ENCODE measurements at regions not wholly inside any gene's neighbourhood (a gene's known extent, or its start where the extent isn't known, plus 50 kb on each side); places are given as distances from the start of the nearest gene placed in this dataset.
A peak's percentile ranks its signal among the peaks of the same experiment; 100 is the strongest.

DNA sequence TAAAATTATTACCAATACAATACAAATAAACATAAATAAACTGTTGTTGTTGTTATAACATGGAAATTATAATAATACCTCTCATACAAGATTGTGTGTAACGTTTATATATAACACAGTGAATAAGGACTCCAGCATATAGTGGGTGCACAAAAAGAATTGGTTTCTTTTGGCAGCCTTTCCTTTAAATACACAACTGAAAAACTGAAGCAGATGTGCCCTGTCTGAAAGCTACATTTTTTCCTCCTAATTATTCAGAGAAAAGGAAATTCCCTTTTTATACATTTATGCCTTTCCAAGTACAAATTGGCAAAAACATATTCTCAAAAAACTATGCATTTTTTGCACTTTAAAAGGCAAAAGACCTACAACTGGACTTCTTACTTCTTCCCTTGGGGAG lies 928.9 kb upstream of the NR2F2 start:
- Histone ChIP-seq H3K4me3 (ENCODE audit: extremely low read depth, insufficient read depth, low read length, poor library complexity, severe bottlenecking) (no peak overlapping the region), H3K27ac (ENCODE audit: low read depth, low read length, severe bottlenecking) (no peak overlapping the region), H3K4me1 (ENCODE audit: control insufficient read depth, insufficient read depth, low read length, poor library complexity, severe bottlenecking) (no peaks in the 10 kb centered on the region), H3K9me3 (ENCODE audit: control insufficient read depth, low read length) (peaks cover 5% of the 10 kb centered on the region), H3K36me3 (ENCODE audit: control insufficient read depth, insufficient read depth, low read length) (no peaks in the 10 kb centered on the region)
- WGBS, 2 experiments (ENCODE audit: insufficient coverage in 2 of 2): no CpG with 5 or more reads among the region's 1 CpG

DNA sequence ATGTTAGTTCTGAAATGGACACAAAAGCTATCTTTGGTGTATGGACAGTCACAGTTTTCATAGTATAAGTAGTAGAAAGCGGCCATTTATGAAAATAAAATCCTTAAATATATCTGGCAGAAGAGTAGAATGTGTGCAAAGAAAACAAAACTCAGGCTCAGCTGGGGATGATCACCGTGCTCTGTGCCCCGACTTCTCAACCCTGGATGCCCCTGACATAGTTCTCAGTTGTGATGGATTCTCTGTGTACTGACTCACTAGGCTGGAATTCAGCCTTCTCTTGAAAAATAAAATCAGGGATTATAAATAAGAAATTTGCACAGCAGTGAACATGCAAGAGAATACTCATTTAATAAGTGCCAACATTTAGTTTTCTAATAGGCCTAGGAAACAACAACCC lies 925.1 kb upstream of the NR2F2 start:
- Histone ChIP-seq H3K27ac (ENCODE audit: low read depth, low read length, severe bottlenecking) (no peak overlapping the region), H3K4me3 (ENCODE audit: extremely low read depth, insufficient read depth, low read length, poor library complexity, severe bottlenecking) (no peak overlapping the region), H3K4me1 (ENCODE audit: control insufficient read depth, insufficient read depth, low read length, poor library complexity, severe bottlenecking) (no peaks in the 10 kb centered on the region), H3K36me3 (ENCODE audit: control insufficient read depth, insufficient read depth, low read length) (no peaks in the 10 kb centered on the region), H3K9me3 (ENCODE audit: control insufficient read depth, low read length) (no peaks in the 10 kb centered on the region)
- 84 to 91% methylated on average over 2 to 3 of the region's 3 CpGs for WGBS, 2 experiments (ENCODE audit: insufficient coverage in 2 of 2)

DNA sequence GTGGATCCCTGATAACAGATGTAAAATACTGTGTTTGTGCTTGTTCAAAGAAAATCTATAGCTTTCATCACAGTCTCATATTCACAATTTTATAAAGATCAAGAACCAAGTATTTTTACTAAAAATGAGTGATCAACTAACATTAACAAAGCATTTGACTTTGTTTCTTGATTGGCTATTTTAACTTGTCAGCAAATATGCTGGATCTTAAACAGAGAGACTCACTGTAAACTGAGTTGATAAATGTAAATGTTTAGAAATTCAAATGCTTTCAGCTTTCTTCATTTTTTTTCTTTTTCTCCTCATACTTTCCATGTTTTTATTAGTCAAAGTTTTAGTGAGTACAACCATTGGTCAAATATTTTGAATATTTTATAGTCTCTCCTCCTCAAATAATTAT lies 923.0 kb upstream of the NR2F2 start:
- Histone ChIP-seq H3K4me1 (ENCODE audit: control insufficient read depth, insufficient read depth, low read length, poor library complexity, severe bottlenecking) (no peaks in the 10 kb centered on the region), H3K4me3 (ENCODE audit: extremely low read depth, insufficient read depth, low read length, poor library complexity, severe bottlenecking) (no peak overlapping the region), H3K27ac (ENCODE audit: low read depth, low read length, severe bottlenecking) (no peak overlapping the region), H3K36me3 (ENCODE audit: control insufficient read depth, insufficient read depth, low read length) (no peaks in the 10 kb centered on the region), H3K9me3 (ENCODE audit: control insufficient read depth, low read length) (no peaks in the 10 kb centered on the region)

DNA sequence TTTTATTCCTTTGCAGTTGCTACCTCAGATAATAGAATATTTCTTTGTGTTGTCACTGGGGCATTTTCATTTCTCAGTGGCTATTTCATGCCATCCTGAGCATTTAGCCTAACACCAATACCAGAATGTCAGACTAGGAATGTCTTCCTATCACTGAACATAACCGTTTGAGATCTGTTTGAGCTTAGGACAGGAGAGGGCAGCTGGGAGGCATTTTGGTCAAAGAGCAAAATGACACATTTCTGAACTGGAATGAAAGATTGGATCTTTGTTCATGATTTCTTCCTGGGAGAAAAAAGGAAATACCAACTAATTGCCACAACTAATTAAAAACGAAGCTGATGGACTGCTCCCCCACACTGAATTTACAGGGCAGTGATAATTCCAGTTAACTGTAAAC lies 921.3 kb upstream of the NR2F2 start:
- no peaks in the 10 kb centered on the region for H3K4me1 ChIP-seq (ENCODE audit: control insufficient read depth, insufficient read depth, low read length, poor library complexity, severe bottlenecking)
- peak overlapping the region; percentile 1 for H3K27ac ChIP-seq (ENCODE audit: low read depth, low read length, severe bottlenecking)
- no peaks in the 10 kb centered on the region for H3K9me3 ChIP-seq (ENCODE audit: control insufficient read depth, low read length)
- H3K36me3 ChIP-seq (ENCODE audit: control insufficient read depth, insufficient read depth, low read length): no peaks in the 10 kb centered on the region
- 80% methylated on average over 1 of the region's 2 CpGs; no CpG with 5 or more reads in 1 of the 2 experiments for WGBS, 2 experiments (ENCODE audit: insufficient coverage in 2 of 2)
- H3K4me3 ChIP-seq (ENCODE audit: extremely low read depth, insufficient read depth, low read length, poor library complexity, severe bottlenecking): no peak overlapping the region

DNA sequence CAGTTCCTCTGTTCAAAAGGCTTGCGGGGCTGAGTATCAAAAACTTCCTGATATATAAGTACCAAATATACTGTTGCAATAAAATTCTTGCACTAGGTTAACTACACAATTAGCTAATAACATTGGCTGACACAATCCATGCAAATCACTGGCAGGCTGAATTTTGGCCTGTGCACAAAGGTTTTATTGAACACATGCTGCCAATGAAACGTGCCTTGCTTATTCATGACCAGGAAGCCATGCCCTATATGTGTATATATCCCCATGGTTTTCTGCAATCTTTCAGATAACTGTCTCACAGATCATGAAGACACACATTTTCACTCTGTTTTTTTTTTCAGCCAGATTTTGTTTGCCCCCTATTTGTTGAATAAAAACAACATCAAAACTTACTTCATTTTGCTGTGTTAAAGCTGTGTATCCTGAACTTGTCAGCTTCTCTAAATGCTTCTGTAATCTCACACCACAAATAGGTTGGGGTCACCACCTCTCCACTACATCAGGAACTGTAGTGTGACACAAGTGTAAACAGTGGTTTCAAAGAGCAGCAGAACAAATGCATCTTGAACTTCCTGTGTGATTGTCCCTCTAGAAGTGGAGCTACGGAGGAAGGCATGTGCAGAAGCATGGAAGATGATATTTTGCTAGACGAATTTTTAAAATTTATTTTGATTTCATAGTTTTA lies 920.7 kb upstream of the NR2F2 start:
- Histone ChIP-seq H3K9me3 (ENCODE audit: control insufficient read depth, low read length) (no peaks in the 10 kb centered on the region), H3K4me1 (ENCODE audit: control insufficient read depth, insufficient read depth, low read length, poor library complexity, severe bottlenecking) (no peaks in the 10 kb centered on the region), H3K4me3 (ENCODE audit: extremely low read depth, insufficient read depth, low read length, poor library complexity, severe bottlenecking) (no peak overlapping the region), H3K36me3 (ENCODE audit: control insufficient read depth, insufficient read depth, low read length) (no peaks in the 10 kb centered on the region), H3K27ac (ENCODE audit: low read depth, low read length, severe bottlenecking) (peak overlapping the region; percentile 1)
- WGBS, 2 experiments (ENCODE audit: insufficient coverage in 2 of 2): 78 to 93% methylated on average over 1 to 2 of the region's 4 CpGs

DNA sequence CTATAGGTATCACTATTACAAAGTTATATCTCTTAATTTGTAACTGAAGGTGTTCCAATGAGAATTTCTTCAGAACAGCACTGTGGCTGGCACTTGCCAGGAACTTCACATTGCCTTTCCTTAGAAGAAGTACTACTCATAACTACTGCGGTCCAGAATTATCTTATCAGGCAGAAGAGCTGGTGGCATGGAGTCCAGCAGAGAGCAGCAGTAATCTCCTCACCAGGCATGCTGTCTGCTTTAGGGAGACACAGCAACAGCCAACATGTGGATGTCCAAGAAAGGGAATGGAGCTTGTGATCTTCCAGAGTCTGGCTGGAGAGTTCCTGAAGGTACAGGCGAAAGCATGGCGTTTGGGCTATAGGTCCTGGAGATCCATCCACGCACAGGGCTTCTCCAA lies 919.7 kb upstream of the NR2F2 start:
- Histone ChIP-seq H3K27ac (ENCODE audit: low read depth, low read length, severe bottlenecking) (no peak overlapping the region), H3K36me3 (ENCODE audit: control insufficient read depth, insufficient read depth, low read length) (no peaks in the 10 kb centered on the region), H3K4me3 (ENCODE audit: extremely low read depth, insufficient read depth, low read length, poor library complexity, severe bottlenecking) (no peak overlapping the region), H3K4me1 (ENCODE audit: control insufficient read depth, insufficient read depth, low read length, poor library complexity, severe bottlenecking) (no peaks in the 10 kb centered on the region), H3K9me3 (ENCODE audit: control insufficient read depth, low read length) (no peaks in the 10 kb centered on the region)
- WGBS, 2 experiments (ENCODE audit: insufficient coverage in 2 of 2): 90 to 100% methylated on average over 3 of the region's 4 CpGs

- Histone ChIP-seq H3K4me3 (ENCODE audit: extremely low read depth, insufficient read depth, low read length, poor library complexity, severe bottlenecking) (no peak overlapping the region), H3K4me1 (ENCODE audit: control insufficient read depth, insufficient read depth, low read length, poor library complexity, severe bottlenecking) (no peaks in the 10 kb centered on the region), H3K27ac (ENCODE audit: low read depth, low read length, severe bottlenecking) (no peak overlapping the region), H3K9me3 (ENCODE audit: control insufficient read depth, low read length) (peaks cover 13% of the 10 kb centered on the region), H3K36me3 (ENCODE audit: control insufficient read depth, insufficient read depth, low read length) (no peaks in the 10 kb centered on the region)
- 95 to 100% methylated on average over 2 to 3 of the region's 3 CpGs for WGBS, 2 experiments (ENCODE audit: insufficient coverage in 2 of 2)
Measured at GRCh38 chr15:95416576-95416975, 913.9 kb upstream of the NR2F2 start.

GRCh38 chr15:95417761-95418160 lies 912.7 kb upstream of the NR2F2 start:
- H3K27ac ChIP-seq (ENCODE audit: low read depth, low read length, severe bottlenecking): no peak overlapping the region
- H3K4me1 ChIP-seq (ENCODE audit: control insufficient read depth, insufficient read depth, low read length, poor library complexity, severe bottlenecking): no peaks in the 10 kb centered on the region
- no peaks in the 10 kb centered on the region for H3K36me3 ChIP-seq (ENCODE audit: control insufficient read depth, insufficient read depth, low read length)
- H3K9me3 ChIP-seq (ENCODE audit: control insufficient read depth, low read length): peaks cover 17% of the 10 kb centered on the region
- 100% methylated on average over 1 of the region's 3 CpGs for WGBS, 2 experiments (ENCODE audit: insufficient coverage in 2 of 2)
- no peak overlapping the region for H3K4me3 ChIP-seq (ENCODE audit: extremely low read depth, insufficient read depth, low read length, poor library complexity, severe bottlenecking)

- 60% methylated on average over 3 of the region's 3 CpGs; no CpG with 5 or more reads in 1 of the 2 experiments for WGBS, 2 experiments (ENCODE audit: insufficient coverage in 2 of 2)
- no peak overlapping the region for H3K27ac ChIP-seq (ENCODE audit: low read depth, low read length, severe bottlenecking)
- peaks cover 17% of the 10 kb centered on the region for H3K9me3 ChIP-seq (ENCODE audit: control insufficient read depth, low read length)
Measured at GRCh38 chr15:95422255-95422654, 908.2 kb upstream of the NR2F2 start.

GRCh38 chr15:95425859-95426258 lies 904.6 kb upstream of the NR2F2 start:
- Histone ChIP-seq H3K36me3 (ENCODE audit: control insufficient read depth, insufficient read depth, low read length) (no peaks in the 10 kb centered on the region), H3K9me3 (ENCODE audit: control insufficient read depth, low read length) (peaks cover 12% of the 10 kb centered on the region), H3K4me1 (ENCODE audit: control insufficient read depth, insufficient read depth, low read length, poor library complexity, severe bottlenecking) (peaks cover 8% of the 10 kb centered on the region), H3K4me3 (ENCODE audit: extremely low read depth, insufficient read depth, low read length, poor library complexity, severe bottlenecking) (no peak overlapping the region), H3K27ac (ENCODE audit: low read depth, low read length, severe bottlenecking) (no peak overlapping the region)
- WGBS, 2 experiments (ENCODE audit: insufficient coverage in 2 of 2): no CpG with 5 or more reads among the region's 1 CpG

More at GRCh38 chr15:95422255-95422654, 908.2 kb upstream of the NR2F2 start:
- Histone ChIP-seq H3K4me3 (ENCODE audit: extremely low read depth, insufficient read depth, low read length, poor library complexity, severe bottlenecking) (no peak overlapping the region), H3K36me3 (ENCODE audit: control insufficient read depth, insufficient read depth, low read length) (no peaks in the 10 kb centered on the region), H3K4me1 (ENCODE audit: control insufficient read depth, insufficient read depth, low read length, poor library complexity, severe bottlenecking) (no peaks in the 10 kb centered on the region)

- 67 to 89% methylated on average over 2 to 4 of the region's 4 CpGs for WGBS, 2 experiments (ENCODE audit: insufficient coverage in 2 of 2)
- Histone ChIP-seq H3K27ac (ENCODE audit: low read depth, low read length, severe bottlenecking) (peak overlapping the region; percentile 43), H3K4me3 (ENCODE audit: extremely low read depth, insufficient read depth, low read length, poor library complexity, severe bottlenecking) (no peak overlapping the region), H3K36me3 (ENCODE audit: control insufficient read depth, insufficient read depth, low read length) (no peaks in the 10 kb centered on the region), H3K4me1 (ENCODE audit: control insufficient read depth, insufficient read depth, low read length, poor library complexity, severe bottlenecking) (peaks cover 8% of the 10 kb centered on the region), H3K9me3 (ENCODE audit: control insufficient read depth, low read length) (no peaks in the 10 kb centered on the region)
Measured at GRCh38 chr15:95429345-95429744, 901.2 kb upstream of the NR2F2 start.
